ENCODE measurements at regions not wholly inside any gene's neighbourhood (a gene's known extent, or its start where the extent isn't known, plus 50 kb on each side); places are given as distances from the start of the nearest gene placed in this dataset.

- H3K4me3 ChIP-seq (ENCODE audit: control insufficient read depth in 1 of 2, extremely low read depth in 1 of 2, low read length in 1 of 2), result no peak overlapping the region
- no peak overlapping the region for H3K27ac Mint-ChIP-seq
- no peaks in the 10 kb centered on the region for H3K36me3 ChIP-seq (ENCODE audit: control insufficient read depth in 2 of 2, extremely low read depth in 1 of 2, insufficient read depth in 1 of 2, low read length in 1 of 2)
- DNase-seq (no peak), ATAC-seq (replicated peaks in 1 of 4) (no peak)
- H3K9me3 ChIP-seq, result no peaks in the 10 kb centered on the region
- no peaks in the 10 kb centered on the region for H3K27me3 Mint-ChIP-seq
- H3K36me3 Mint-ChIP-seq, result no peaks in the 10 kb centered on the region
- no peak overlapping the region for H3K27ac ChIP-seq (ENCODE audit: low read length)
- H3K4me1 ChIP-seq (ENCODE audit: control insufficient read depth in 1 of 2, extremely low read depth in 1 of 2, insufficient read depth in 2 of 2, low read length in 2 of 2), result no peaks in the 10 kb centered on the region
- ChIA-PET CTCF (interaction anchor here in 1 of 2 donors (0.6 kb wide), 1 partner anchor 15 kb away, joined by 8 read pairs; no protein-coding TSS in a partner anchor), POLR2A (interaction anchor here in 1 of 2 donors (0.6 kb wide), 1 partner anchor 258 kb away, joined by 3 read pairs; no protein-coding TSS in a partner anchor)
- H3K4me1 Mint-ChIP-seq, result no peaks in the 10 kb centered on the region
- no peaks in the 10 kb centered on the region for H3K27me3 ChIP-seq (replicated peaks in 1 of 2; ENCODE audit: control insufficient read depth in 2 of 2, extremely low read depth in 1 of 2, insufficient read depth in 2 of 2, low read length in 1 of 2)
- no peak overlapping the region for H3K4me3 Mint-ChIP-seq
- no peaks in the 10 kb centered on the region for H3K9me3 Mint-ChIP-seq
Observed at GRCh38 chr2:194494401-194494800, 1162.6 kb upstream of the SLC39A10 start.

GRCh38 chr2:194491409-194492115 is 1165.5 kb upstream of the SLC39A10 start:
- H3K9me3 ChIP-seq, result no peaks in the 10 kb centered on the region
- CTCF ChIA-PET, result no interaction called here
- no peak overlapping the region for H3K27ac ChIP-seq (ENCODE audit: low read length)
- Mint-ChIP-seq H3K4me1 (no peaks in the 10 kb centered on the region), H3K36me3 (no peaks in the 10 kb centered on the region), H3K4me3 (no peak overlapping the region), H3K27ac (no peak overlapping the region), H3K27me3 (no peaks in the 10 kb centered on the region), H3K9me3 (no peaks in the 10 kb centered on the region)
- no peaks in the 10 kb centered on the region for H3K4me1 ChIP-seq (ENCODE audit: control insufficient read depth in 1 of 2, extremely low read depth in 1 of 2, insufficient read depth in 2 of 2, low read length in 2 of 2)
- no CpG with 5 or more reads among the region's 2 CpGs for WGBS (ENCODE audit: insufficient coverage)
- POLR2A ChIA-PET, result no interaction called here
- DNase-seq (no peak), ATAC-seq (replicated peaks in 1 of 4) (no peak)
- H3K27me3 ChIP-seq (replicated peaks in 1 of 2; ENCODE audit: control insufficient read depth in 2 of 2, extremely low read depth in 1 of 2, insufficient read depth in 2 of 2, low read length in 1 of 2), result no peaks in the 10 kb centered on the region
- H3K36me3 ChIP-seq (ENCODE audit: control insufficient read depth in 2 of 2, extremely low read depth in 1 of 2, insufficient read depth in 1 of 2, low read length in 1 of 2), result no peaks in the 10 kb centered on the region
- H3K4me3 ChIP-seq (ENCODE audit: control insufficient read depth in 1 of 2, extremely low read depth in 1 of 2, low read length in 1 of 2), result no peak overlapping the region

- Mint-ChIP-seq H3K27ac (no peak overlapping the region), H3K4me3 (no peak overlapping the region), H3K36me3 (no peaks in the 10 kb centered on the region)
Observed at GRCh38 chr2:194486326-194486725, 1170.7 kb upstream of the SLC39A10 start.

GRCh38 chr2:194483041-194483440 is 1174.0 kb upstream of the SLC39A10 start:
- H3K27me3 ChIP-seq (replicated peaks in 1 of 2; ENCODE audit: control insufficient read depth in 2 of 2, extremely low read depth in 1 of 2, insufficient read depth in 2 of 2, low read length in 1 of 2), result no peaks in the 10 kb centered on the region
- no peak for ATAC-seq (replicated peaks in 1 of 4)

More at GRCh38 chr2:194486326-194486725, 1170.7 kb upstream of the SLC39A10 start:
- Histone ChIP-seq H3K27me3 (replicated peaks in 1 of 2; ENCODE audit: control insufficient read depth in 2 of 2, extremely low read depth in 1 of 2, insufficient read depth in 2 of 2, low read length in 1 of 2) (no peaks in the 10 kb centered on the region), H3K4me1 (ENCODE audit: control insufficient read depth in 1 of 2, extremely low read depth in 1 of 2, insufficient read depth in 2 of 2, low read length in 2 of 2) (no peaks in the 10 kb centered on the region), H3K9me3 (no peaks in the 10 kb centered on the region), H3K36me3 (ENCODE audit: control insufficient read depth in 2 of 2, extremely low read depth in 1 of 2, insufficient read depth in 1 of 2, low read length in 1 of 2) (no peaks in the 10 kb centered on the region), H3K27ac (ENCODE audit: low read length) (no peak overlapping the region), H3K4me3 (ENCODE audit: control insufficient read depth in 1 of 2, extremely low read depth in 1 of 2, low read length in 1 of 2) (no peak overlapping the region)
- ChIA-PET CTCF (no interaction called here), POLR2A (no interaction called here)
- H3K9me3 Mint-ChIP-seq, result no peaks in the 10 kb centered on the region
- H3K27me3 Mint-ChIP-seq, result no peaks in the 10 kb centered on the region
- DNase-seq, result no peak
- ATAC-seq (replicated peaks in 1 of 4), result no peak
- no CpG with 5 or more reads among the region's 4 CpGs for WGBS (ENCODE audit: insufficient coverage)
- no peaks in the 10 kb centered on the region for H3K4me1 Mint-ChIP-seq

GRCh38 chr2:194465641-194466040 is 1191.4 kb upstream of the SLC39A10 start:
- Histone ChIP-seq H3K9me3 (no peaks in the 10 kb centered on the region), H3K36me3 (ENCODE audit: control insufficient read depth in 2 of 2, extremely low read depth in 1 of 2, insufficient read depth in 1 of 2, low read length in 1 of 2) (no peaks in the 10 kb centered on the region), H3K27me3 (replicated peaks in 1 of 2; ENCODE audit: control insufficient read depth in 2 of 2, extremely low read depth in 1 of 2, insufficient read depth in 2 of 2, low read length in 1 of 2) (no peaks in the 10 kb centered on the region), H3K4me3 (ENCODE audit: control insufficient read depth in 1 of 2, extremely low read depth in 1 of 2, low read length in 1 of 2) (no peak overlapping the region), H3K27ac (ENCODE audit: low read length) (no peak overlapping the region), H3K4me1 (ENCODE audit: control insufficient read depth in 1 of 2, extremely low read depth in 1 of 2, insufficient read depth in 2 of 2, low read length in 2 of 2) (no peaks in the 10 kb centered on the region)
- peaks cover 0 to 3% (median 0%) of the 10 kb centered on the region in 3 donors for H3K9me3 Mint-ChIP-seq
- H3K27ac Mint-ChIP-seq, result no peak overlapping the region
- no peak overlapping the region for H3K4me3 Mint-ChIP-seq
- no peaks in the 10 kb centered on the region for H3K36me3 Mint-ChIP-seq
- no peaks in the 10 kb centered on the region for H3K4me1 Mint-ChIP-seq
- WGBS (ENCODE audit: insufficient coverage), result 100% methylated on average over 1 of the region's 3 CpGs
- DNase-seq, result no peak
- H3K27me3 Mint-ChIP-seq, result no peaks in the 10 kb centered on the region
- ATAC-seq (replicated peaks in 1 of 4), result no peak
- CTCF ChIA-PET, result no interaction called here
- POLR2A ChIA-PET, result no interaction called here

More at GRCh38 chr2:194483041-194483440, 1174.0 kb upstream of the SLC39A10 start:
- H3K4me3 ChIP-seq (ENCODE audit: control insufficient read depth in 1 of 2, extremely low read depth in 1 of 2, low read length in 1 of 2), result no peak overlapping the region
- no peaks in the 10 kb centered on the region for H3K4me1 ChIP-seq (ENCODE audit: control insufficient read depth in 1 of 2, extremely low read depth in 1 of 2, insufficient read depth in 2 of 2, low read length in 2 of 2)
- no peaks in the 10 kb centered on the region for H3K9me3 Mint-ChIP-seq
- no peaks in the 10 kb centered on the region for H3K36me3 ChIP-seq (ENCODE audit: control insufficient read depth in 2 of 2, extremely low read depth in 1 of 2, insufficient read depth in 1 of 2, low read length in 1 of 2)
- CTCF ChIA-PET, result no interaction called here
- DNase-seq, result no peak
- H3K27me3 Mint-ChIP-seq, result no peaks in the 10 kb centered on the region
- H3K4me3 Mint-ChIP-seq, result no peak overlapping the region
- H3K9me3 ChIP-seq, result no peaks in the 10 kb centered on the region
- H3K4me1 Mint-ChIP-seq, result no peaks in the 10 kb centered on the region
- POLR2A ChIA-PET, result no interaction called here
- no CpG with 5 or more reads among the region's 1 CpG for WGBS (ENCODE audit: insufficient coverage)
- H3K27ac ChIP-seq (ENCODE audit: low read length), result no peak overlapping the region
- no peak overlapping the region for H3K27ac Mint-ChIP-seq
- H3K36me3 Mint-ChIP-seq, result no peaks in the 10 kb centered on the region

GRCh38 chr2:194464964-194465638 is 1191.9 kb upstream of the SLC39A10 start:
- WGBS (ENCODE audit: insufficient coverage), result 70% methylated on average over 2 of the region's 8 CpGs
- CTCF ChIA-PET, result no interaction called here
- Mint-ChIP-seq H3K27ac (no peak overlapping the region), H3K27me3 (no peaks in the 10 kb centered on the region), H3K9me3 (peaks cover 0 to 3% (median 0%) of the 10 kb centered on the region in 3 donors), H3K4me3 (no peak overlapping the region), H3K36me3 (no peaks in the 10 kb centered on the region), H3K4me1 (no peaks in the 10 kb centered on the region)
- no peaks in the 10 kb centered on the region for H3K36me3 ChIP-seq (ENCODE audit: control insufficient read depth in 2 of 2, extremely low read depth in 1 of 2, insufficient read depth in 1 of 2, low read length in 1 of 2)
- H3K27me3 ChIP-seq (replicated peaks in 1 of 2; ENCODE audit: control insufficient read depth in 2 of 2, extremely low read depth in 1 of 2, insufficient read depth in 2 of 2, low read length in 1 of 2), result no peaks in the 10 kb centered on the region
- ATAC-seq (replicated peaks in 1 of 4), result no peak
- no peaks in the 10 kb centered on the region for H3K4me1 ChIP-seq (ENCODE audit: control insufficient read depth in 1 of 2, extremely low read depth in 1 of 2, insufficient read depth in 2 of 2, low read length in 2 of 2)
- no peak overlapping the region for H3K27ac ChIP-seq (ENCODE audit: low read length)
- H3K9me3 ChIP-seq, result no peaks in the 10 kb centered on the region
- POLR2A ChIA-PET, result no interaction called here
- no peak for DNase-seq
- H3K4me3 ChIP-seq (ENCODE audit: control insufficient read depth in 1 of 2, extremely low read depth in 1 of 2, low read length in 1 of 2), result no peak overlapping the region

Measured in T-cell (primary cell).